ENCODE measurements at regions not wholly inside any gene's neighbourhood (a gene's known extent, or its start where the extent isn't known, plus 50 kb on each side); places are given as distances from the start of the nearest gene placed in this dataset.

DNA sequence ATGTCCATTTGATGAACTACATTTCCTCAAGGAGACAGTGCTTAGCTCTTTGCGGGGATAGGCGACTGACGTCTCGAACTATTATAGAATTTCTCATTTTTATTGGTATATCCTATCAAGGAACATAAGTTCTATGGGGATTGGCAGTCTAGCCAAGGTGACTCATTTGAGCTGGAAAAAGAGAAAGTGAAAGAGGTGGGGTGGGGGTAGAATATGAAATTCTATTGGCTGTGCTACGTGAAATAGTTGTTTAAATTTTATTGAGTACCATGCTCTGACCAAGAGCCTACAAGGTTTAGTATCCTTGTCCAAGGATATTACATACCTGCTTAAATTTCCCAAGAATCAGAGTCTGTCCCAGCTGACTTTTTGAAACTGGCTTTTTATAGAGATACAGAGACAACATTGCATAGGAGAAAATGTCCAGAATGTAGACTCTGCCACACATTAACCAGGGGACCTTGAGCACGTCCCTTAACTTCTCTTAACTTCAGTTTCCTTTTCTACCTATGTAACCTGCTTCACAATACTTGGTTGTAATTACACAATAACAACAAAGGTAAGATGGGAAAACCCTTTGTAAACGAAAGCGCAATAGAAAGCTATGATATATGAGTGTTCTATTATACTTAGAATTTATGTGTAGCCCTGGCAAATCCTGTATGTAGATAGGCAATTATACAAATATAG, 226.4 kb upstream of the WWC1 start:
- TF ChIP-seq, protein P1, sequence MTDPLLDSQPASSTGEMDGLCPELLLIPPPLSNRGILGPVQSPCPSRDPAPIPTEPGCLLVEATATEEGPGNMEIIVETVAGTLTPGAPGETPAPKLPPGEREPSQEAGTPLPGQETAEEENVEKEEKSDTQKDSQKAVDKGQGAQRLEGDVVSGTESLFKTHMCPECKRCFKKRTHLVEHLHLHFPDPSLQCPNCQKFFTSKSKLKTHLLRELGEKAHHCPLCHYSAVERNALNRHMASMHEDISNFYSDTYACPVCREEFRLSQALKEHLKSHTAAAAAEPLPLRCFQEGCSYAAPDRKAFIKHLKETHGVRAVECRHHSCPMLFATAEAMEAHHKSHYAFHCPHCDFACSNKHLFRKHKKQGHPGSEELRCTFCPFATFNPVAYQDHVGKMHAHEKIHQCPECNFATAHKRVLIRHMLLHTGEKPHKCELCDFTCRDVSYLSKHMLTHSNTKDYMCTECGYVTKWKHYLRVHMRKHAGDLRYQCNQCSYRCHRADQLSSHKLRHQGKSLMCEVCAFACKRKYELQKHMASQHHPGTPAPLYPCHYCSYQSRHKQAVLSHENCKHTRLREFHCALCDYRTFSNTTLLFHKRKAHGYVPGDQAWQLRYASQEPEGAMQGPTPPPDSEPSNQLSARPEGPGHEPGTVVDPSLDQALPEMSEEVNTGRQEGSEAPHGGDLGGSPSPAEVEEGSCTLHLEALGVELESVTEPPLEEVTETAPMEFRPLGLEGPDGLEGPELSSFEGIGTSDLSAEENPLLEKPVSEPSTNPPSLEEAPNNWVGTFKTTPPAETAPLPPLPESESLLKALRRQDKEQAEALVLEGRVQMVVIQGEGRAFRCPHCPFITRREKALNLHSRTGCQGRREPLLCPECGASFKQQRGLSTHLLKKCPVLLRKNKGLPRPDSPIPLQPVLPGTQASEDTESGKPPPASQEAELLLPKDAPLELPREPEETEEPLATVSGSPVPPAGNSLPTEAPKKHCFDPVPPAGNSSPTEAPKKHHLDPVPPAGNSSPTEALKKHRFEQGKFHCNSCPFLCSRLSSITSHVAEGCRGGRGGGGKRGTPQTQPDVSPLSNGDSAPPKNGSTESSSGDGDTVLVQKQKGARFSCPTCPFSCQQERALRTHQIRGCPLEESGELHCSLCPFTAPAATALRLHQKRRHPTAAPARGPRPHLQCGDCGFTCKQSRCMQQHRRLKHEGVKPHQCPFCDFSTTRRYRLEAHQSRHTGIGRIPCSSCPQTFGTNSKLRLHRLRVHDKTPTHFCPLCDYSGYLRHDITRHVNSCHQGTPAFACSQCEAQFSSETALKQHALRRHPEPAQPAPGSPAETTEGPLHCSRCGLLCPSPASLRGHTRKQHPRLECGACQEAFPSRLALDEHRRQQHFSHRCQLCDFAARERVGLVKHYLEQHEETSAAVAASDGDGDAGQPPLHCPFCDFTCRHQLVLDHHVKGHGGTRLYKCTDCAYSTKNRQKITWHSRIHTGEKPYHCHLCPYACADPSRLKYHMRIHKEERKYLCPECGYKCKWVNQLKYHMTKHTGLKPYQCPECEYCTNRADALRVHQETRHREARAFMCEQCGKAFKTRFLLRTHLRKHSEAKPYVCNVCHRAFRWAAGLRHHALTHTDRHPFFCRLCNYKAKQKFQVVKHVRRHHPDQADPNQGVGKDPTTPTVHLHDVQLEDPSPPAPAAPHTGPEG (CRISPR knock-in tag; IDR thresholded peaks at IDR 0.05): no peak
- TF ChIP-seq FOXO1 (CRISPR knock-in tag; IDR thresholded peaks at IDR 0.05): no peak
- TF ChIP-seq ZZZ3 (CRISPR knock-in tag; IDR thresholded peaks at IDR 0.05; ENCODE audit: borderline replicate concordance): no peak
- TF ChIP-seq, protein P2, sequence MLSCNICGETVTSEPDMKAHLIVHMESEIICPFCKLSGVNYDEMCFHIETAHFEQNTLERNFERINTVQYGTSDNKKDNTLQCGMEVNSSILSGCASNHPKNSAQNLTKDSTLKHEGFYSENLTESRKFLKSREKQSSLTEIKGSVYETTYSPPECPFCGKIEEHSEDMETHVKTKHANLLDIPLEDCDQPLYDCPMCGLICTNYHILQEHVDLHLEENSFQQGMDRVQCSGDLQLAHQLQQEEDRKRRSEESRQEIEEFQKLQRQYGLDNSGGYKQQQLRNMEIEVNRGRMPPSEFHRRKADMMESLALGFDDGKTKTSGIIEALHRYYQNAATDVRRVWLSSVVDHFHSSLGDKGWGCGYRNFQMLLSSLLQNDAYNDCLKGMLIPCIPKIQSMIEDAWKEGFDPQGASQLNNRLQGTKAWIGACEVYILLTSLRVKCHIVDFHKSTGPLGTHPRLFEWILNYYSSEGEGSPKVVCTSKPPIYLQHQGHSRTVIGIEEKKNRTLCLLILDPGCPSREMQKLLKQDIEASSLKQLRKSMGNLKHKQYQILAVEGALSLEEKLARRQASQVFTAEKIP (CRISPR knock-in tag; IDR thresholded peaks at IDR 0.05; ENCODE audit: borderline replicate concordance): no peak
